ENCODE measurements at regions not wholly inside any gene's neighbourhood (a gene's known extent, or its start where the extent isn't known, plus 50 kb on each side); places are given as distances from the start of the nearest gene placed in this dataset.

DNA sequence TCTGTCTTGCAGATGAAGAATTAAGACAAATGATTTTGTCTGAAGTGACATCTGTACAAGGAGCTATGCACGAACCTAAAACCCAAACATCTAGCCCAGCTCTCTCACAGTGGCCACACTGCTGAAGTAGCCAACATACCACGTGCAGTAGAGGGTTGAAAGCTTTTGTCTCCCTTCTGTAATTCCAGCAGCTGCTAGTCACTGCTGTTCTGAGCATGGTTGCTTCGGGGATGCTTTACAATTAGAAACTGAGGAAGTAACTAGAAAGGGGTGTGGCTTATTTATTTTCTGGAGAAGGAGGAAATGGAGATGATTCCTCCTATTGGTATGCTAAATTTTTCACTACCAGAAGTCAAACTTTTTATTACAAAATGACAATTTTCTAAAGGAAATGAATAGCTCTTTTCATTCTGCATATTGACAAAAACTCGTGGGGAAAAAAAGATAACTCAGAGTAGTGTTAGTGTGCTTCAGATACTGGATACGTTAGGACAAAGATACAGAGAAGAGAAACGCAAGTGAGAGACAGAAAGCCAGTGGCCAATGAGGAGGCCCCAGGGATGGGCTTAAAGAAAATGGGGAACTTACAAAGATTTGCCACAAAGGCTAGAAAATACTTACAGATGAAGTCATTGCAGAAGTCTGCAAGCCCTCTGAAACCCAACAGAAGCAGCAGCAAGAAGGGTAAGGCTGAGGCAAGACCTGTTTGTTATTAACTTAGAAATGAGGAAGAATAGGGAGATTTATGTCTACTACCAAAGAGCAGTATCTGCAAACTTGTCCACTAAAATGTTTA, 192.7 kb upstream of the MIR17HG start:
- TF ChIP-seq, protein P1, sequence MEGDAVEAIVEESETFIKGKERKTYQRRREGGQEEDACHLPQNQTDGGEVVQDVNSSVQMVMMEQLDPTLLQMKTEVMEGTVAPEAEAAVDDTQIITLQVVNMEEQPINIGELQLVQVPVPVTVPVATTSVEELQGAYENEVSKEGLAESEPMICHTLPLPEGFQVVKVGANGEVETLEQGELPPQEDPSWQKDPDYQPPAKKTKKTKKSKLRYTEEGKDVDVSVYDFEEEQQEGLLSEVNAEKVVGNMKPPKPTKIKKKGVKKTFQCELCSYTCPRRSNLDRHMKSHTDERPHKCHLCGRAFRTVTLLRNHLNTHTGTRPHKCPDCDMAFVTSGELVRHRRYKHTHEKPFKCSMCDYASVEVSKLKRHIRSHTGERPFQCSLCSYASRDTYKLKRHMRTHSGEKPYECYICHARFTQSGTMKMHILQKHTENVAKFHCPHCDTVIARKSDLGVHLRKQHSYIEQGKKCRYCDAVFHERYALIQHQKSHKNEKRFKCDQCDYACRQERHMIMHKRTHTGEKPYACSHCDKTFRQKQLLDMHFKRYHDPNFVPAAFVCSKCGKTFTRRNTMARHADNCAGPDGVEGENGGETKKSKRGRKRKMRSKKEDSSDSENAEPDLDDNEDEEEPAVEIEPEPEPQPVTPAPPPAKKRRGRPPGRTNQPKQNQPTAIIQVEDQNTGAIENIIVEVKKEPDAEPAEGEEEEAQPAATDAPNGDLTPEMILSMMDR (IDR thresholded peaks at IDR 0.05; ENCODE audit: low read depth, low read length, poor library complexity, severe bottlenecking): no peak
- TF ChIP-seq EZH2phosphoT487 (IDR thresholded peaks at IDR 0.05; ENCODE audit: borderline replicate concordance, low read length): no peak
